ENCODE measurements at regions not wholly inside any gene's neighbourhood (a gene's known extent, or its start where the extent isn't known, plus 50 kb on each side); places are given as distances from the start of the nearest gene placed in this dataset.

DNA sequence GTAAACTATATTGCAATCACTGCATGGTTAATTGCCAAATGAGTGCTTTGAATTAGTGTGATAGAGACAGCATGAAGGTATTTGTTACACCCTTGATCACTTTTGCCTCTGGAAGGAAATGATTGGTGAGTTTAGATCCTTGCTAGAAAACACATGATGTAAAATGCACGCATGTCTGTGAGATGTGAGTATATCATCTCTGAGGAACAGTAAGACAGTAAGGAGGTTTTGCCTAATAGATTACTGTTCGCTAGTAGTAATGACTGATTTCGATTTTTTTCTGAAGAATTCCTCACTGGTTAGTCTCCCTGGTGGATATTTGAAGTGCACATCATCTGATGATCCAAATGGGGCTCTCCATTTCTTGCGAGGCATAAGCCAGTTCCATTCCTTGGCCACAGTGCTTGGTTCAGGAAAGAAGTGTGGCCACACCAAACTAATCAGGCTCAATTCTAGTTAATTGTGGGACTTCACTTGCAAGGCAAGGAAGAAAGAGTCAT is 156.4 kb upstream of the ADRA1B start:
- TF ChIP-seq EZH2 (optimal IDR thresholded peaks at IDR 0.05; ENCODE audit: low read depth, low read length) (no peak), EZH2phosphoT487 (IDR thresholded peaks at IDR 0.05; ENCODE audit: low read length) (no peak)
